BE2C (cell line): ENCODE measurements at regions not wholly inside any gene's neighbourhood (a gene's known extent, or its start where the extent isn't known, plus 50 kb on each side); places are given as distances from the start of the nearest gene placed in this dataset.

Experiments used
- DNase-seq: peaks from one replicate; pipeline ENCODE4 v3.0.0-alpha.2; 2020
- H3K27me3 ChIP-seq: fragments of 250-450 bp; sonication (Bioruptor Pico); 2 replicates; pipeline ENCODE4 v1.5.1; 2020; ENCODE audit warnings: mild to moderate bottlenecking
- H3K36me3 ChIP-seq: fragments of 250-450 bp; sonication (Bioruptor Pico); 2 replicates; pipeline ENCODE4 v1.5.1; 2020; ENCODE audit warnings: mild to moderate bottlenecking
- H3K4me1 ChIP-seq: fragments of 250-450 bp; sonication (Bioruptor Pico); 2 replicates; pipeline ENCODE4 v1.5.1; 2020
- H3K4me3 ChIP-seq: 2 replicates; pipeline ENCODE4 v1.5.1; 2011; ENCODE audit warnings: low read depth, low read length
- H3K9me3 ChIP-seq: fragments of 250-450 bp; sonication (Bioruptor Pico); 2 replicates; pipeline ENCODE4 v1.5.1; 2020
- TF ChIP-seq, protein P1 (sequence below): IDR thresholded peaks from 2 replicates; pipeline ENCODE4 v1.5.1; 2012; ENCODE audit warnings: mild to moderate bottlenecking, low read depth, low read length

DNA sequence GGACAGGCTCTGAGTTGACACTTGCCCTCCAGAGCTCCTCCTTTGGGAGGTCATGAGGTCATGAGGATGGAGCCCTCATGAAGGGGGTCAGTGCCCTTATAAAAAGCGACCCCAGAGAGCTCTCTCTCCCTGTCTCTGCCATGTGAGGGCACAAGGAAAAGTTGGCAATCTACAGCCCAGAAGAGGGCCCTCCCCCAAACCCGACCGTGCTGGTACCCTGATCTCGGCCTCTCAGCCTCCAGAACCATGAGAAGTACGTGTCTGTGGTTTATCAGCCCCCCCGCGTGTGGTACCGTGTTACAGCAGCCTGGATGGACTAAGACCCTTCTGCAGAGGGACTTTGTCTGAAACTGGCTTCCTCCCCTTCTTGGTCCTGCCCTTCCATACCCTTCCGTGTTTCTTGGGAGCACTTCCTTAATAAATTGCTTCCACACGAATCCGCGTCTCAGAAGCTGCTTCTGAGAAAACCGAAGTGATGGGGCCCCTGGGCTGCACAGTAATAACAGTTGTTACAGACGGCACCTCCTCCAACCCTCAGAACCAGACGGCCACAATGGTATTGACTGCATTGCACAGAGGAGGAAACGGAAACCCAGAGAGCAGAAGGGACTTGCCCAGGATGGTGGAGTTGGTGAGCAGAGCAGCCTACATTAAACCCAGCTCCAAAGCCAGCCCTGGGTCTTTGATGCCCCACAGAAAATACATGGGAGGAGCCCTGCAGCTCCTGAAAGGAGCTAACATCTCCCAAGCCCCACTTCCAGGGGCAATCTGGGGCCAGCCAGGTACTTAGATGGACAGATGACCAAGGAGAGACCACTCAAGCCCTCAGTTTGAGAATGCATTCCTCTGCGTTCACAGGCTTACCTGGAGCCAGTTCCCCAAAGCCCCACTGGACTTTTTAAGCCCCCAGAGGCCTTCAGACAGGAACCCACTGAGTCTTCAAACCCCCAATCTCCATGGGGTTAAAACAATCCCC lies 242.7 kb downstream of the BCOR start:
- TF ChIP-seq, protein P1, sequence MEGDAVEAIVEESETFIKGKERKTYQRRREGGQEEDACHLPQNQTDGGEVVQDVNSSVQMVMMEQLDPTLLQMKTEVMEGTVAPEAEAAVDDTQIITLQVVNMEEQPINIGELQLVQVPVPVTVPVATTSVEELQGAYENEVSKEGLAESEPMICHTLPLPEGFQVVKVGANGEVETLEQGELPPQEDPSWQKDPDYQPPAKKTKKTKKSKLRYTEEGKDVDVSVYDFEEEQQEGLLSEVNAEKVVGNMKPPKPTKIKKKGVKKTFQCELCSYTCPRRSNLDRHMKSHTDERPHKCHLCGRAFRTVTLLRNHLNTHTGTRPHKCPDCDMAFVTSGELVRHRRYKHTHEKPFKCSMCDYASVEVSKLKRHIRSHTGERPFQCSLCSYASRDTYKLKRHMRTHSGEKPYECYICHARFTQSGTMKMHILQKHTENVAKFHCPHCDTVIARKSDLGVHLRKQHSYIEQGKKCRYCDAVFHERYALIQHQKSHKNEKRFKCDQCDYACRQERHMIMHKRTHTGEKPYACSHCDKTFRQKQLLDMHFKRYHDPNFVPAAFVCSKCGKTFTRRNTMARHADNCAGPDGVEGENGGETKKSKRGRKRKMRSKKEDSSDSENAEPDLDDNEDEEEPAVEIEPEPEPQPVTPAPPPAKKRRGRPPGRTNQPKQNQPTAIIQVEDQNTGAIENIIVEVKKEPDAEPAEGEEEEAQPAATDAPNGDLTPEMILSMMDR: no peak
- Histone ChIP-seq H3K27me3 (no peaks in the 10 kb centered on the region), H3K36me3 (no peaks in the 10 kb centered on the region), H3K4me1 (peaks cover 8% of the 10 kb centered on the region), H3K4me3 (no peak overlapping the region), H3K9me3 (no peaks in the 10 kb centered on the region)
- DNase-seq: no peak

GRCh38 chrX:39855748-39856129 lies 242.0 kb downstream of the BCOR start:
- Histone ChIP-seq H3K4me1 (peaks cover 15% of the 10 kb centered on the region), H3K9me3 (no peaks in the 10 kb centered on the region), H3K27me3 (no peaks in the 10 kb centered on the region), H3K4me3 (no peak overlapping the region), H3K36me3 (no peaks in the 10 kb centered on the region)
- TF ChIP-seq, protein P1: no peak
- DNase-seq: peak; percentile 35

GRCh38 chrX:39856472-39857121 lies 241.2 kb downstream of the BCOR start:
- Histone ChIP-seq H3K4me3 (no peak overlapping the region), H3K27me3 (no peaks in the 10 kb centered on the region), H3K4me1 (peaks cover 16% of the 10 kb centered on the region), H3K9me3 (no peaks in the 10 kb centered on the region), H3K36me3 (no peaks in the 10 kb centered on the region)
- no peak for DNase-seq
- TF ChIP-seq, protein P1: no peak

DNA sequence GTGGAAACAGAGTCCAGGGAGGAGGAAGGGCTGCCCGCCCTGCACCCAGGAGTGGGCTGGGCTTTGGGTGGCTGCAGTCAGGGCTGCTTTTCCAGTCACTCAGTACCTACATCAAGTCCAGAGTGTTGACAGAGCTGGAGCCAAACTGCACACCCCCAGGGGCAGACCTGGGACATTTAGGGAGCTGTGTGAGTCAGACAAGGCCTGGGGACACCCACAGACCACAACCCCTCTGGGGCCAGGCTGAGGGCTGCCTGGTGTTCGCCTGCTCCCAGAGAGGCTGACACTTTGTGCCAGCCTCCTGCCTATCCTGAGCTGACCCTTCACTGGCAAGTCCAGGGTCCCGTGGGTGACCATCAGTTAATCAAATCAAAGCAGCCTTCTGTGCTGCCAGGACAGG lies 240.0 kb downstream of the BCOR start:
- Histone ChIP-seq H3K4me1 (peaks cover 16% of the 10 kb centered on the region), H3K36me3 (no peaks in the 10 kb centered on the region), H3K9me3 (no peaks in the 10 kb centered on the region), H3K27me3 (no peaks in the 10 kb centered on the region), H3K4me3 (no peak overlapping the region)
- no peak for DNase-seq
- TF ChIP-seq, protein P1: no peak

- peak; percentile 59 for DNase-seq
Measured at GRCh38 chrX:39859991-39860861, 237.5 kb downstream of the BCOR start.

More at GRCh38 chrX:39859991-39860861, 237.5 kb downstream of the BCOR start:
- Histone ChIP-seq H3K36me3 (no peaks in the 10 kb centered on the region), H3K27me3 (no peaks in the 10 kb centered on the region), H3K4me1 (peaks cover 16% of the 10 kb centered on the region), H3K9me3 (no peaks in the 10 kb centered on the region), H3K4me3 (no peak overlapping the region)
- TF ChIP-seq, protein P1: no peak
